ENCODE measurements at regions not wholly inside any gene's neighbourhood (a gene's known extent, or its start where the extent isn't known, plus 50 kb on each side); places are given as distances from the start of the nearest gene placed in this dataset.

GRCh38 chr2:8229546-8229986, 452.3 kb upstream of the ID2 start:
- H3K27me3 ChIP-seq, result no peaks in the 10 kb centered on the region
- H2AFZ ChIP-seq (replicated peaks), result peak overlapping the region; percentile 70
- Mint-ChIP-seq H3K9me3 (peaks cover 2% of the 10 kb centered on the region), H3K4me3 (no peak overlapping the region), H3K27me3 (ENCODE audit: insufficient read depth, low read depth) (peaks cover 2% of the 10 kb centered on the region), H3K4me1 (peaks cover 10% of the 10 kb centered on the region), H3K27ac (peak overlapping the region; percentile 18), H3K36me3 (no peaks in the 10 kb centered on the region)
- no peak overlapping the region for H3K4me2 ChIP-seq
- no peak overlapping the region for H3K27ac ChIP-seq
- H3K9ac ChIP-seq, result no peak overlapping the region
- no peak overlapping the region for H3K4me3 ChIP-seq
- H3K9me3 ChIP-seq (ENCODE audit: low read depth), result no peaks in the 10 kb centered on the region
- no peak for TF ChIP-seq EZH2 (IDR thresholded peaks at IDR 0.05)
- no peak for TF ChIP-seq EZH2phosphoT487 (IDR thresholded peaks at IDR 0.05)
- no peak for TF ChIP-seq CTCF (IDR thresholded peaks at IDR 0.05)
- no peaks in the 10 kb centered on the region for H3K79me2 ChIP-seq (ENCODE audit: low read depth)
- no peaks in the 10 kb centered on the region for H4K20me1 ChIP-seq (ENCODE audit: low read depth)
- H3K36me3 ChIP-seq, result no peaks in the 10 kb centered on the region
- DNase-seq (ENCODE audit: low spot score), result peak; percentile 45
- peaks cover 5% of the 10 kb centered on the region for H3F3A ChIP-seq (ENCODE audit: low read depth)
- peaks cover 18% of the 10 kb centered on the region for H3K4me1 ChIP-seq

- no peak overlapping the region for H3K27ac ChIP-seq
- H2AFZ ChIP-seq (replicated peaks), result no peak overlapping the region
- Mint-ChIP-seq H3K4me3 (no peak overlapping the region), H3K27me3 (ENCODE audit: insufficient read depth, low read depth) (no peaks in the 10 kb centered on the region), H3K36me3 (no peaks in the 10 kb centered on the region), H3K4me1 (peaks cover 19% of the 10 kb centered on the region), H3K9me3 (no peaks in the 10 kb centered on the region), H3K27ac (no peak overlapping the region)
- no peaks in the 10 kb centered on the region for H4K20me1 ChIP-seq (ENCODE audit: low read depth)
- no peaks in the 10 kb centered on the region for H3K9me3 ChIP-seq (ENCODE audit: low read depth)
- no peaks in the 10 kb centered on the region for H3K36me3 ChIP-seq
- H3K27me3 ChIP-seq, result no peaks in the 10 kb centered on the region
- no peak overlapping the region for H3K4me2 ChIP-seq
- H3F3A ChIP-seq (ENCODE audit: low read depth), result peaks cover 5% of the 10 kb centered on the region
- no peak for DNase-seq (ENCODE audit: low spot score)
- H3K4me1 ChIP-seq, result peaks cover 26% of the 10 kb centered on the region
- no peaks in the 10 kb centered on the region for H3K79me2 ChIP-seq (ENCODE audit: low read depth)
- H3K4me3 ChIP-seq, result no peak overlapping the region
- no peak overlapping the region for H3K9ac ChIP-seq
- no peak for TF ChIP-seq EZH2 (IDR thresholded peaks at IDR 0.05)
- no peak for TF ChIP-seq EZH2phosphoT487 (IDR thresholded peaks at IDR 0.05)
- TF ChIP-seq CTCF (IDR thresholded peaks at IDR 0.05), result no peak
Measured at GRCh38 chr2:8230466-8230865, 451.4 kb upstream of the ID2 start.

- no peak overlapping the region for H3K4me3 Mint-ChIP-seq
- H3K9me3 Mint-ChIP-seq, result no peaks in the 10 kb centered on the region
Measured at GRCh38 chr2:8231902-8232301, 450.0 kb upstream of the ID2 start.

GRCh38 chr2:8232871-8233270, 449.0 kb upstream of the ID2 start:
- H3K4me2 ChIP-seq, result no peak overlapping the region
- H3K79me2 ChIP-seq (ENCODE audit: low read depth), result no peaks in the 10 kb centered on the region
- H3K4me3 Mint-ChIP-seq, result no peak overlapping the region
- H3K36me3 Mint-ChIP-seq, result no peaks in the 10 kb centered on the region
- no peaks in the 10 kb centered on the region for H3K27me3 Mint-ChIP-seq (ENCODE audit: insufficient read depth, low read depth)
- TF ChIP-seq EZH2phosphoT487 (IDR thresholded peaks at IDR 0.05), result no peak
- no peak for TF ChIP-seq CTCF (IDR thresholded peaks at IDR 0.05)
- TF ChIP-seq EZH2 (IDR thresholded peaks at IDR 0.05), result no peak
- no peak overlapping the region for H2AFZ ChIP-seq (replicated peaks)
- no peak overlapping the region for H3K9ac ChIP-seq
- H3K9me3 ChIP-seq (ENCODE audit: low read depth), result no peaks in the 10 kb centered on the region
- no peaks in the 10 kb centered on the region for H4K20me1 ChIP-seq (ENCODE audit: low read depth)
- H3K4me3 ChIP-seq, result no peak overlapping the region
- no peaks in the 10 kb centered on the region for H3F3A ChIP-seq (ENCODE audit: low read depth)
- peaks cover 21% of the 10 kb centered on the region for H3K4me1 ChIP-seq
- no peaks in the 10 kb centered on the region for H3K36me3 ChIP-seq
- no peak overlapping the region for H3K27ac Mint-ChIP-seq
- peaks cover 23% of the 10 kb centered on the region for H3K4me1 Mint-ChIP-seq
- no peaks in the 10 kb centered on the region for H3K27me3 ChIP-seq
- H3K27ac ChIP-seq, result no peak overlapping the region
- H3K9me3 Mint-ChIP-seq, result no peaks in the 10 kb centered on the region
- no peak for DNase-seq (ENCODE audit: low spot score)

More at GRCh38 chr2:8231902-8232301, 450.0 kb upstream of the ID2 start:
- no peaks in the 10 kb centered on the region for H3K79me2 ChIP-seq (ENCODE audit: low read depth)
- H3K27me3 ChIP-seq, result no peaks in the 10 kb centered on the region
- Mint-ChIP-seq H3K27ac (no peak overlapping the region), H3K36me3 (no peaks in the 10 kb centered on the region), H3K4me1 (peaks cover 20% of the 10 kb centered on the region), H3K27me3 (ENCODE audit: insufficient read depth, low read depth) (no peaks in the 10 kb centered on the region)
- no peaks in the 10 kb centered on the region for H3K36me3 ChIP-seq
- H3K27ac ChIP-seq, result no peak overlapping the region
- H3K4me3 ChIP-seq, result no peak overlapping the region
- H3K9me3 ChIP-seq (ENCODE audit: low read depth), result no peaks in the 10 kb centered on the region
- H3K4me2 ChIP-seq, result no peak overlapping the region
- no peak for TF ChIP-seq EZH2 (IDR thresholded peaks at IDR 0.05)
- H3K4me1 ChIP-seq, result peaks cover 25% of the 10 kb centered on the region
- DNase-seq (ENCODE audit: low spot score), result no peak
- H3K9ac ChIP-seq, result no peak overlapping the region
- no peak overlapping the region for H2AFZ ChIP-seq (replicated peaks)
- H4K20me1 ChIP-seq (ENCODE audit: low read depth), result no peaks in the 10 kb centered on the region
- peaks cover 4% of the 10 kb centered on the region for H3F3A ChIP-seq (ENCODE audit: low read depth)
